ENCODE measurements at regions not wholly inside any gene's neighbourhood (a gene's known extent, or its start where the extent isn't known, plus 50 kb on each side); places are given as distances from the start of the nearest gene placed in this dataset.

GRCh38 chr3:69540706-69541581, 155.1 kb upstream of the FRMD4B start:
- TF ChIP-seq CTCF (IDR thresholded peaks at IDR 0.05; ENCODE audit: borderline replicate concordance, extremely low read depth, low read length, poor library complexity, severe bottlenecking) (no peak), EZH2 (IDR thresholded peaks at IDR 0.05; ENCODE audit: borderline replicate concordance, low read depth, low read length, severe bottlenecking) (no peak)

All from DND-41 (cell line).